ENCODE measurements at regions not wholly inside any gene's neighbourhood (a gene's known extent, or its start where the extent isn't known, plus 50 kb on each side); places are given as distances from the start of the nearest gene placed in this dataset.
"Not testable (repeated sequence)": the region's sequence is repeated elsewhere in the genome, so short reads cannot be mapped to it uniquely, and the experiment has no call there.

- no peak overlapping the region for H3K4me3 Mint-ChIP-seq
- H3K27ac Mint-ChIP-seq, result no peak overlapping the region
- no peak for DNase-seq
- no peaks in the 10 kb centered on the region for H3K27me3 Mint-ChIP-seq (ENCODE audit: insufficient read depth)
- H3K9me3 Mint-ChIP-seq, result peaks cover 45% of the 10 kb centered on the region
- H3K36me3 Mint-ChIP-seq (ENCODE audit: low read depth), result no peaks in the 10 kb centered on the region
- no peaks in the 10 kb centered on the region for H3K4me1 Mint-ChIP-seq (ENCODE audit: low read depth)
- no peak for TF ChIP-seq CTCF (IDR thresholded peaks at IDR 0.05)
Measured at GRCh38 chr16:62272035-62272434, 235.8 kb upstream of the CDH8 start.

GRCh38 chr16:62261760-62262159 lies 225.5 kb upstream of the CDH8 start:
- H3K4me3 Mint-ChIP-seq, result no peak overlapping the region
- no peaks in the 10 kb centered on the region for H3K4me1 Mint-ChIP-seq (ENCODE audit: low read depth)
- no peak for DNase-seq
- no peaks in the 10 kb centered on the region for H3K36me3 Mint-ChIP-seq (ENCODE audit: low read depth)
- peaks cover 53% of the 10 kb centered on the region for H3K9me3 Mint-ChIP-seq
- H3K27ac Mint-ChIP-seq, result no peak overlapping the region
- no peak for TF ChIP-seq CTCF (IDR thresholded peaks at IDR 0.05)
- H3K27me3 Mint-ChIP-seq (ENCODE audit: insufficient read depth), result no peaks in the 10 kb centered on the region

GRCh38 chr16:62258931-62259435 lies 222.7 kb upstream of the CDH8 start:
- H3K27ac Mint-ChIP-seq; H3K4me1 Mint-ChIP-seq (ENCODE audit: low read depth); DNase-seq; H3K27me3 Mint-ChIP-seq (ENCODE audit: insufficient read depth); H3K4me3 Mint-ChIP-seq; H3K36me3 Mint-ChIP-seq (ENCODE audit: low read depth): not testable (repeated sequence)
- peaks cover 48% of the 10 kb centered on the region for H3K9me3 Mint-ChIP-seq

- no peak overlapping the region for H3K27ac Mint-ChIP-seq
- no peaks in the 10 kb centered on the region for H3K27me3 Mint-ChIP-seq (ENCODE audit: insufficient read depth)
- peak; percentile 38 for TF ChIP-seq CTCF (IDR thresholded peaks at IDR 0.05)
- DNase-seq, result no peak
- H3K36me3 Mint-ChIP-seq (ENCODE audit: low read depth), result no peaks in the 10 kb centered on the region
- peaks cover 39% of the 10 kb centered on the region for H3K9me3 Mint-ChIP-seq
- no peaks in the 10 kb centered on the region for H3K4me1 Mint-ChIP-seq (ENCODE audit: low read depth)
- H3K4me3 Mint-ChIP-seq, result no peak overlapping the region
Measured at GRCh38 chr16:62256406-62256805, 220.2 kb upstream of the CDH8 start.

GRCh38 chr16:62254847-62255246 lies 218.6 kb upstream of the CDH8 start:
- Mint-ChIP-seq H3K36me3 (ENCODE audit: low read depth) (no peaks in the 10 kb centered on the region), H3K4me1 (ENCODE audit: low read depth) (no peaks in the 10 kb centered on the region), H3K9me3 (peaks cover 48% of the 10 kb centered on the region), H3K4me3 (no peak overlapping the region), H3K27me3 (ENCODE audit: insufficient read depth) (no peaks in the 10 kb centered on the region), H3K27ac (no peak overlapping the region)
- DNase-seq, result no peak
- no peak for TF ChIP-seq CTCF (IDR thresholded peaks at IDR 0.05)

GRCh38 chr16:62254372-62254771 lies 218.1 kb upstream of the CDH8 start:
- H3K36me3 Mint-ChIP-seq (ENCODE audit: low read depth), result no peaks in the 10 kb centered on the region
- TF ChIP-seq CTCF (IDR thresholded peaks at IDR 0.05), result no peak
- H3K4me1 Mint-ChIP-seq (ENCODE audit: low read depth), result no peaks in the 10 kb centered on the region
- H3K9me3 Mint-ChIP-seq, result peaks cover 48% of the 10 kb centered on the region
- no peaks in the 10 kb centered on the region for H3K27me3 Mint-ChIP-seq (ENCODE audit: insufficient read depth)
- H3K4me3 Mint-ChIP-seq, result no peak overlapping the region
- no peak for DNase-seq
- H3K27ac Mint-ChIP-seq, result no peak overlapping the region

Measured in HFFc6 (cell line).